ENCODE measurements at regions not wholly inside any gene's neighbourhood (a gene's known extent, or its start where the extent isn't known, plus 50 kb on each side); places are given as distances from the start of the nearest gene placed in this dataset.

GRCh38 chr3:94772402-94772801 lies 709.5 kb downstream of the NSUN3 start:
- Histone ChIP-seq H3K27me3 (no peaks in the 10 kb centered on the region), H3K4me3 (no peak overlapping the region), H3K9me3 (no peaks in the 10 kb centered on the region), H3K4me1 (no peaks in the 10 kb centered on the region), H3K36me3 (no peaks in the 10 kb centered on the region), H3K27ac (no peak overlapping the region)
- no peak for DNase-seq
- intact Hi-C loops (cut with DNase I; ENCODE audit: low total_unique reads): no loop called here
- no peak for TF ChIP-seq CTCF (IDR thresholded peaks at IDR 0.05)

DNA sequence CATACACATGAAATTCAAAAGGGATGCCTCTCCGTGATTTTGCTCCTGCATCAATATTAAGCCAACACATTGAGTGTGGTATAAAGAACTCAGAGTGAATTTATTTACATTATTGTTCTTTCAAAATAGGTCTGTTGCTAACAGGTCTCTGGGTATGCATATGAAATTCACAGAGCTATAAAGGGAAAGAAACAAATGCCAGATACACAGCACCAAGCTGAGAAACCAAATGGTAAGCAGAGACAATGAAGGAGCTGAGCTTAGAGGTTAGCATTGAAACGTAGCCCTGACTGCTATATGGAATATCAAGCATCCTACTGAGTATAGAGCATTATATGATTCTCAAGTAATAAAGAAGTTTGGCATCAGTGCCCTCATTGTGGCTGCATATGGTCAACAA lies 712.9 kb downstream of the NSUN3 start:
- intact Hi-C loops (cut with DNase I; ENCODE audit: low total_unique reads): no loop called here
- TF ChIP-seq CTCF (IDR thresholded peaks at IDR 0.05): no peak
- no peak for TF ChIP-seq POLR2A (IDR thresholded peaks at IDR 0.05)
- no peaks in the 10 kb centered on the region for H3K27me3 ChIP-seq
- H3K9me3 ChIP-seq: no peaks in the 10 kb centered on the region
- no peaks in the 10 kb centered on the region for H3K4me1 ChIP-seq
- no peak overlapping the region for H3K4me3 ChIP-seq
- H3K27ac ChIP-seq: no peak overlapping the region
- DNase-seq: no peak
- H3K36me3 ChIP-seq: no peaks in the 10 kb centered on the region

- H3K9me3 ChIP-seq: no peaks in the 10 kb centered on the region
- TF ChIP-seq CTCF (IDR thresholded peaks at IDR 0.05) (no peak), POLR2A (IDR thresholded peaks at IDR 0.05) (no peak)
- H3K27ac ChIP-seq: no peak overlapping the region
- DNase-seq: no peak
- H3K36me3 ChIP-seq: no peaks in the 10 kb centered on the region
- no peaks in the 10 kb centered on the region for H3K4me1 ChIP-seq
- H3K27me3 ChIP-seq: no peaks in the 10 kb centered on the region
- H3K4me3 ChIP-seq: no peak overlapping the region
- intact Hi-C loops (cut with DNase I; ENCODE audit: low total_unique reads): no loop called here
Measured at GRCh38 chr3:94776401-94776915, 713.6 kb downstream of the NSUN3 start.

DNA sequence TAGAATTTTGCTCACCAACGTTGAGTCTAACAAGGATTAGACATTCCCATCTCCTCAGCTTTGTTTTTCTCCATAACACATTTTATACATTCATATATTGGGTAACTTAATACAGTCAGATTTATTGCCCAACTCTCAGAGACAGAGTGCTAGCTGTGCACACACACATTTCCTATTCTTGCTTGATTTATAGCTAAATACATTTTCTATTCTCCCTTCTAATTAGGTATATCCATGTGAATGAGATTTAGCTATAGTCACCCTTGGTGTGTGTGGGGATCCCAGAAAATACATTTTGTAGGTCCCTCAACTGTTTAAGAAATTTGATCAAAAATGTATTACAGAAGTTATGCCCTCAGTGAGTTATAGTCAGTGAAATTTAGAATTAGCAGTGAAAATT lies 715.4 kb downstream of the NSUN3 start:
- H3K4me3 ChIP-seq: no peak overlapping the region
- no peak overlapping the region for H3K27ac ChIP-seq
- no peaks in the 10 kb centered on the region for H3K9me3 ChIP-seq
- H3K27me3 ChIP-seq: no peaks in the 10 kb centered on the region
- no peaks in the 10 kb centered on the region for H3K4me1 ChIP-seq
- no peaks in the 10 kb centered on the region for H3K36me3 ChIP-seq
- DNase-seq: no peak
- TF ChIP-seq CTCF (IDR thresholded peaks at IDR 0.05): no peak
- TF ChIP-seq POLR2A (IDR thresholded peaks at IDR 0.05): no peak
- intact Hi-C loops (cut with DNase I; ENCODE audit: low total_unique reads): no loop called here

- Histone ChIP-seq H3K4me1 (no peaks in the 10 kb centered on the region), H3K27ac (no peak overlapping the region), H3K4me3 (no peak overlapping the region), H3K9me3 (no peaks in the 10 kb centered on the region), H3K27me3 (no peaks in the 10 kb centered on the region), H3K36me3 (no peaks in the 10 kb centered on the region)
- intact Hi-C loops (cut with DNase I; ENCODE audit: low total_unique reads): no loop called here
- DNase-seq: no peak
- TF ChIP-seq CTCF (IDR thresholded peaks at IDR 0.05): no peak
- TF ChIP-seq POLR2A (IDR thresholded peaks at IDR 0.05): no peak
Measured at GRCh38 chr3:94778814-94779494, 716.1 kb downstream of the NSUN3 start.
